GM18858 (cell line): ENCODE measurements at regions not wholly inside any gene's neighbourhood (a gene's known extent, or its start where the extent isn't known, plus 50 kb on each side); places are given as distances from the start of the nearest gene placed in this dataset.
"Not testable (repeated sequence)": the region's sequence is repeated elsewhere in the genome, so short reads cannot be mapped to it uniquely, and the experiment has no call there.

Source experiments
- ATAC-seq: cut with Tn5 transposase; IDR thresholded peaks from one replicate; pipeline ENCODE4 v1.9.1; 2021; ENCODE audit not compliant: unreplicated experiment

GRCh38 chr11:39462506-39462905 lies 1996.9 kb downstream of the LRRC4C start:
- ATAC-seq, result no peak

GRCh38 chr11:39461066-39461465 lies 1998.4 kb downstream of the LRRC4C start:
- no peak for ATAC-seq

GRCh38 chr11:39459606-39460005 lies 1999.8 kb downstream of the LRRC4C start:
- ATAC-seq, result no peak

- ATAC-seq, result no peak
Observed at GRCh38 chr11:39458481-39458880, 2001.0 kb downstream of the LRRC4C start.

GRCh38 chr11:39443424-39444022 lies 2015.9 kb downstream of the LRRC4C start:
- no peak for ATAC-seq

DNA sequence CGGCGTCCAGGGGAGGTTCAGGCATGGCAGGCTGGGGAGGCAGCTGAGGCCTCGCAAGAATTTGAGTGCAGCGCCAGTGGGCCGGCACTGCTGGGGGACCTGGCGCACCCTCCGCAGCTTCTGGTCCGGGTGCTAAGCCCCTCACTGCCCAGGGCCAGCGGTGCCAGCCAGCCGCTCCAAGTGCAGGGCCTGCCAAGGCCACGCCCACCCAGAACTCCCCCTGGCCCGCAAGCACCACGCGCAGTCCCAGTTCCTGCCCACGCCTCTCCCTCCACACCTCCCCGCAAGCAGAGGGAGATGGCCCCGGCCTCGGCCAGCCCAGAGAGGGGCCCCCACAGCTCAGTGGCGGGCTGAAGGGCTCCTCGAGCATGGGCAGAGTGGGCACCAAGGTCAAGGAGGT lies 2017.3 kb downstream of the LRRC4C start:
- ATAC-seq, result no peak

GRCh38 chr11:39435641-39436040 lies 2023.8 kb downstream of the LRRC4C start:
- ATAC-seq, result no peak

GRCh38 chr11:39434466-39434865 lies 2025.0 kb downstream of the LRRC4C start:
- no peak for ATAC-seq

DNA sequence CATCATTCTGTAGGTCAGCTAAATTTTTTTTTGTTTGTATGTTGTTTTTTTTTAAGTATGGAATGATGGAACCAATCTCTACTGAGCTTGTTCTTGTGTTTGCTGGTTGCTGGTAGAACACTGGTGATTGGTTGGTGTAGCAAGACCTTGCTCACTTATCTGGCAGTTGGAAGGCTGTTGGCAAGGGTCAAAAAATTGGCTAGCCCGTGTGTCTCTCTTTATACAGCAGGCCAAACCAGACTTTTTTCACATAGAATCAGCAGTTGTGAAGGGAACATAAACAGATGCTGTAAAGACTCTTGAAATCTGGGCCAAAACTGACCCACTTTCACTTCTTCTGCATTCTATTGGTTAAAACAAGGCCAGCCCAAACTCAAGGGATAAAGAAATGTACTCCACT lies 2026.5 kb downstream of the LRRC4C start:
- ATAC-seq, result no peak

GRCh38 chr11:39425226-39425625 lies 2034.2 kb downstream of the LRRC4C start:
- ATAC-seq, result no peak

DNA sequence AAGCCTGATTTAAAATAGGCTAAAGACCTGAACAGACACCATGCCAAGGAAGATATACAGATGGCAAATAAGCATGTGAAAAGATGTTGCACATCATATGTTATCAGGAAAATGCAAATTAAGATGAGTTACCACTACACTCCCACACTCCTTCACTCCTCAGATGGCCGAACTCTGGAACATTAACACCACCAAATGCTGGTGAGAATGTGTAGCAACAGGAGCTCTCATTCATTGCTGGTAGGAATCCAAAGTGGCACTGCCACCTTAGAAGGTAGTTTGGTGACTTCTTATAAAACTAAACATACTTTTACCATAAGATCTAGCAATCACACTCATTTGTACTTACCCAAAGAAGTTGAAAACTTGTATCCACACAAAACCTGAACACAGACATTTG lies 2047.3 kb downstream of the LRRC4C start:
- no peak for ATAC-seq

- ATAC-seq, result no peak
Observed at GRCh38 chr11:39385911-39386310, 2073.5 kb downstream of the LRRC4C start.

- no peak for ATAC-seq
Observed at GRCh38 chr11:39374963-39375698, 2084.3 kb downstream of the LRRC4C start.

- no peak for ATAC-seq
Observed at GRCh38 chr11:39367534-39367933, 2091.9 kb downstream of the LRRC4C start.

GRCh38 chr11:39365809-39366436 lies 2093.5 kb downstream of the LRRC4C start:
- no peak for ATAC-seq

GRCh38 chr11:39363571-39363970 lies 2095.9 kb downstream of the LRRC4C start:
- ATAC-seq, result no peak

- ATAC-seq, result no peak
Observed at GRCh38 chr11:39361557-39361956, 2097.9 kb downstream of the LRRC4C start.

GRCh38 chr11:39345834-39346442 lies 2113.5 kb downstream of the LRRC4C start:
- ATAC-seq, result no peak

DNA sequence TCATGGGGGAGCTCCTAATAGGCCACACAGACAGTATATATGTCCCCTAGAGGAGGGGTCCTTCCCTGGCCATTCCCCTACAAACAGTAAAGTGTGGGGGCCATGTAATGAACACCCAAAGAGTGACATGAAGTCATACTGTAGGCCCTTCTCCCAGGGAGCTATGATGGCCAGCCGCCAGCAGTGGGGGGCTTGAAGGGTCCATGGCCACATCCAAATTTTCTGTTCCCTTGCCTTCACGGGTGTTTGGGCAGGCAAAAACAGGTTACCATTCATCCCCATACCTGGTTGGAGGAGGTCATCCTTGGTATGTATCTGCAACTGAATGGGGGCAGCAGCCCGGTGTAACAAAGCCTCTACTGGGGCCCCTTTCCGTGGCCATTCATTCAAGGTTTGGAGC lies 2118.0 kb downstream of the LRRC4C start:
- no peak for ATAC-seq

DNA sequence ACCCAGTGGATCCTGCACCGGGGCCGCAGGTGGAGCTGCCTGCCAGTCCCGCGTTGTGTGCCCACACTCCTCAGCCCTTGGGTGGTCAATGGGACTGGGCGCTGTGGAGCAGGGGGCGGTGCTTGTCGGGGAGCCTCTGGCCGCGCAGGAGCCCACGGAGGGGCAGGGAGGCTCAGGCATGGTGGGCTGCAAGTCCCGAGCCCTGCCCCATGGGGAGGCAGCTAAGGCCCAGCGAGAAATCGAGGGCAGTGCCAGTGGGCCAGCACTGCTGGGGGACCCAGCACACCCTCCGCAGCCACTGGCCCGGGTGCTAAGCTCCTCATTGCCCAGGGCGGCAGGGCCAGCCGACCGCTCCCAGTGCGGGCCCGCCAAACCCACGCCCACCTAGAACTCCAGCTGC lies 2126.4 kb downstream of the LRRC4C start:
- not testable (repeated sequence) for ATAC-seq

DNA sequence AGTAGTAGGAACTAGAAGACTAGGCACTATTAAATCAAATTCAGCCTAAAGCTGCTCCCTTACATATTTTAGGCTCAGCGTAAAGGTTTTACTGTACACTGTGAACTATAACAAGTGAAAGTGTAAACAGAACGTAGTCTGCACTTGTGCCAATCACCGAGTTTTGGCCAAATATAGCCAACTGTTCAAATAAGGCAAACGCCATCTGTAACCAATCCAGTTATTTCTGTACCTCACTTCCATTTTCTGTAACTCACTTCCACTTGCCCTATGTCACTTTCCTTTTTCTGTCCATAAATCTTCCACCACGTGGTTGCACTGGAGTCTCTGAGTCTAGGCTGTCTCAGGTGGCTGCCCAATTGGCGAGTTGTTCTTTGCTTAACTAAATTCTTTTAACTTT lies 2132.2 kb downstream of the LRRC4C start:
- no peak for ATAC-seq

DNA sequence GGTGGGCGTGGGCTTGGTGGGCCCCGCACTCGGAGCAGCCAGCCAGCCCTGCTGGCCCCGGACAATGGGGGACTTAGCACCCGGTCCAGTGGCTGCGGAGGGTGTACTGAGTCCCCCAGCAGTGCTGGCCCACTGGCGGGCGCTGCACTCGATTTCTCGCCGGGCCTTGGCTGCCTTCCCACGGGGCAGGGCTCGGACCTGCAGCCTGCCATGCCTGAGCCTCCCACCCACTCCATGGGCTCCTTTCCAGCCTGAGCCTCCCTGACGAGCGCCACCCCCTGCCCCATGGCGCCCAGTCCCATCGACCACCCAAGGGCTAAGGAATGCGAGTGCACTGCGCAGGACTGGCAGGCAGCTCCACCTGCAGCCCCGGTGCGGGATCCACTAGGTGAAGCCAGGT lies 2147.6 kb downstream of the LRRC4C start:
- ATAC-seq, result not testable (repeated sequence)
